ENCODE measurements at regions not wholly inside any gene's neighbourhood (a gene's known extent, or its start where the extent isn't known, plus 50 kb on each side); places are given as distances from the start of the nearest gene placed in this dataset.

- TF ChIP-seq, protein P1, sequence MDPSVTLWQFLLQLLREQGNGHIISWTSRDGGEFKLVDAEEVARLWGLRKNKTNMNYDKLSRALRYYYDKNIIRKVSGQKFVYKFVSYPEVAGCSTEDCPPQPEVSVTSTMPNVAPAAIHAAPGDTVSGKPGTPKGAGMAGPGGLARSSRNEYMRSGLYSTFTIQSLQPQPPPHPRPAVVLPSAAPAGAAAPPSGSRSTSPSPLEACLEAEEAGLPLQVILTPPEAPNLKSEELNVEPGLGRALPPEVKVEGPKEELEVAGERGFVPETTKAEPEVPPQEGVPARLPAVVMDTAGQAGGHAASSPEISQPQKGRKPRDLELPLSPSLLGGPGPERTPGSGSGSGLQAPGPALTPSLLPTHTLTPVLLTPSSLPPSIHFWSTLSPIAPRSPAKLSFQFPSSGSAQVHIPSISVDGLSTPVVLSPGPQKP (IDR thresholded peaks at IDR 0.05; ENCODE audit: low read depth, low read length): no peak
- TF ChIP-seq CREB1 (IDR thresholded peaks at IDR 0.05; ENCODE audit: low read depth): no peak
- TF ChIP-seq ZBTB33 (IDR thresholded peaks at IDR 0.05): no peak
Observed at GRCh38 chr5:91849069-91849468, 466.0 kb upstream of the ARRDC3 start (continued).

DNA sequence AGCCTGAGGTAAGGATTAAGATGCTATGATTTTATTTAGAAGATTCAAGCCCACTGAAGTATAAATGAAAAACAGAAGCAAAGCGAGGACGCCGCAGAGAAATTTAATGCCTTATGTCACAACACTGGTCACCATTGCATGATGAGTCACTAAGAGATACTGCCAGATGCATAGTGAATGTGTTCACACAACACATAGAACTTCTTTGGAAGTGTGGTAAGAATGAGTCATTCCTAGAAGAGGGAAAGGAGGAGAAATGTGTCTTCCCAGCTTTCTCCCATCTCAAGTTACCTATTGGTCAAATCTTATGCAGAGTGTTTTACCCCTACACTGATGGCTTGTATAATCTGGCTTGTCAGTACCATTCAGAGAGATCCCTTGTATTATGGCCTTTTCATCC lies 465.3 kb upstream of the ARRDC3 start:
- no peak overlapping the region for H3K4me2 ChIP-seq (ENCODE audit: control insufficient read depth, insufficient read depth)
- WGBS (ENCODE audit: insufficient coverage, insufficient replicate concordance, low lambda C conversion rate, missing lambda C conversion rate): 32% methylated on average over 3 of the region's 3 CpGs
- POLR2A ChIA-PET: no interaction called here
- TF ChIP-seq SUZ12 (IDR thresholded peaks at IDR 0.05; ENCODE audit: unreplicated experiment): no peak
- TF ChIP-seq KDM1A (IDR thresholded peaks at IDR 0.05; ENCODE audit: borderline replicate concordance): no peak
- TF ChIP-seq, protein P2, sequence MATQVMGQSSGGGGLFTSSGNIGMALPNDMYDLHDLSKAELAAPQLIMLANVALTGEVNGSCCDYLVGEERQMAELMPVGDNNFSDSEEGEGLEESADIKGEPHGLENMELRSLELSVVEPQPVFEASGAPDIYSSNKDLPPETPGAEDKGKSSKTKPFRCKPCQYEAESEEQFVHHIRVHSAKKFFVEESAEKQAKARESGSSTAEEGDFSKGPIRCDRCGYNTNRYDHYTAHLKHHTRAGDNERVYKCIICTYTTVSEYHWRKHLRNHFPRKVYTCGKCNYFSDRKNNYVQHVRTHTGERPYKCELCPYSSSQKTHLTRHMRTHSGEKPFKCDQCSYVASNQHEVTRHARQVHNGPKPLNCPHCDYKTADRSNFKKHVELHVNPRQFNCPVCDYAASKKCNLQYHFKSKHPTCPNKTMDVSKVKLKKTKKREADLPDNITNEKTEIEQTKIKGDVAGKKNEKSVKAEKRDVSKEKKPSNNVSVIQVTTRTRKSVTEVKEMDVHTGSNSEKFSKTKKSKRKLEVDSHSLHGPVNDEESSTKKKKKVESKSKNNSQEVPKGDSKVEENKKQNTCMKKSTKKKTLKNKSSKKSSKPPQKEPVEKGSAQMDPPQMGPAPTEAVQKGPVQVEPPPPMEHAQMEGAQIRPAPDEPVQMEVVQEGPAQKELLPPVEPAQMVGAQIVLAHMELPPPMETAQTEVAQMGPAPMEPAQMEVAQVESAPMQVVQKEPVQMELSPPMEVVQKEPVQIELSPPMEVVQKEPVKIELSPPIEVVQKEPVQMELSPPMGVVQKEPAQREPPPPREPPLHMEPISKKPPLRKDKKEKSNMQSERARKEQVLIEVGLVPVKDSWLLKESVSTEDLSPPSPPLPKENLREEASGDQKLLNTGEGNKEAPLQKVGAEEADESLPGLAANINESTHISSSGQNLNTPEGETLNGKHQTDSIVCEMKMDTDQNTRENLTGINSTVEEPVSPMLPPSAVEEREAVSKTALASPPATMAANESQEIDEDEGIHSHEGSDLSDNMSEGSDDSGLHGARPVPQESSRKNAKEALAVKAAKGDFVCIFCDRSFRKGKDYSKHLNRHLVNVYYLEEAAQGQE (IDR thresholded peaks at IDR 0.05; ENCODE audit: low read depth, low read length): no peak
- TF ChIP-seq, protein P3, sequence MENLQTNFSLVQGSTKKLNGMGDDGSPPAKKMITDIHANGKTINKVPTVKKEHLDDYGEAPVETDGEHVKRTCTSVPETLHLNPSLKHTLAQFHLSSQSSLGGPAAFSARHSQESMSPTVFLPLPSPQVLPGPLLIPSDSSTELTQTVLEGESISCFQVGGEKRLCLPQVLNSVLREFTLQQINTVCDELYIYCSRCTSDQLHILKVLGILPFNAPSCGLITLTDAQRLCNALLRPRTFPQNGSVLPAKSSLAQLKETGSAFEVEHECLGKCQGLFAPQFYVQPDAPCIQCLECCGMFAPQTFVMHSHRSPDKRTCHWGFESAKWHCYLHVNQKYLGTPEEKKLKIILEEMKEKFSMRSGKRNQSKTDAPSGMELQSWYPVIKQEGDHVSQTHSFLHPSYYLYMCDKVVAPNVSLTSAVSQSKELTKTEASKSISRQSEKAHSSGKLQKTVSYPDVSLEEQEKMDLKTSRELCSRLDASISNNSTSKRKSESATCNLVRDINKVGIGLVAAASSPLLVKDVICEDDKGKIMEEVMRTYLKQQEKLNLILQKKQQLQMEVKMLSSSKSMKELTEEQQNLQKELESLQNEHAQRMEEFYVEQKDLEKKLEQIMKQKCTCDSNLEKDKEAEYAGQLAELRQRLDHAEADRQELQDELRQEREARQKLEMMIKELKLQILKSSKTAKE (IDR thresholded peaks at IDR 0.05; ENCODE audit: low read depth, poor library complexity, severe bottlenecking): no peak
- no peak for TF ChIP-seq ZBTB40 (IDR thresholded peaks at IDR 0.05; ENCODE audit: borderline replicate concordance)
- no peak for TF ChIP-seq SIX5 (IDR thresholded peaks at IDR 0.05; ENCODE audit: low read depth, low read length, severe bottlenecking)
- TF ChIP-seq PML (IDR thresholded peaks at IDR 0.05; ENCODE audit: low read length): no peak

More for the DNA sequence above, 465.3 kb upstream of the ARRDC3 start:
- no peaks in the 10 kb centered on the region for H3K79me2 ChIP-seq (ENCODE audit: control insufficient read depth, insufficient read depth, low read length)
- ATAC-seq (no peak), DNase-seq (ENCODE audit: low read depth, low spot score) (no peak), FAIRE-seq (no peak)
- H3K27ac ChIP-seq (ENCODE audit: control insufficient read depth, insufficient read depth): no peak overlapping the region
- no peaks in the 10 kb centered on the region for H3K36me3 ChIP-seq (ENCODE audit: control insufficient read depth in 2 of 2, insufficient read depth in 2 of 2, low read length in 1 of 2)
- SMC1A ChIA-PET (ENCODE audit: uncharacterized antibody, unreplicated experiment): no interaction called here
- RAD21 ChIA-PET (ENCODE audit: unreplicated experiment): no interaction called here
- H2AFZ ChIP-seq (ENCODE audit: control insufficient read depth, low read depth, low read length): no peak overlapping the region
- no peak overlapping the region for H3K4me3 ChIP-seq
- BruUV-seq (replicated peaks): no TSS peak
- H3K9ac ChIP-seq (ENCODE audit: control insufficient read depth, insufficient read depth, low read length): no peak overlapping the region
- in situ Hi-C loops (cut with MboI) (no loop called here), intact Hi-C loops (cut with micrococcal nuclease; ENCODE audit: unreplicated experiment) (no loop called here)
- H3K27me3 ChIP-seq (replicated peaks in 1 of 2; ENCODE audit: control insufficient read depth in 2 of 2, insufficient read depth in 2 of 2, low read length in 1 of 2): no peaks in the 10 kb centered on the region
- no peaks in the 10 kb centered on the region for H4K20me1 ChIP-seq (ENCODE audit: control insufficient read depth, insufficient read depth)
- H3K9me3 ChIP-seq (replicated peaks; ENCODE audit: control insufficient read depth, insufficient read depth, low read length): no peaks in the 10 kb centered on the region; the same call in 2 of the 3 replicates
- no peaks in the 10 kb centered on the region for H3K4me1 ChIP-seq (ENCODE audit: control insufficient read depth, insufficient read depth, low read length)
- CTCF ChIA-PET: no interaction called here

Data from GM12878 (cell line).